ENCODE measurements at regions not wholly inside any gene's neighbourhood (a gene's known extent, or its start where the extent isn't known, plus 50 kb on each side); places are given as distances from the start of the nearest gene placed in this dataset.

DNA sequence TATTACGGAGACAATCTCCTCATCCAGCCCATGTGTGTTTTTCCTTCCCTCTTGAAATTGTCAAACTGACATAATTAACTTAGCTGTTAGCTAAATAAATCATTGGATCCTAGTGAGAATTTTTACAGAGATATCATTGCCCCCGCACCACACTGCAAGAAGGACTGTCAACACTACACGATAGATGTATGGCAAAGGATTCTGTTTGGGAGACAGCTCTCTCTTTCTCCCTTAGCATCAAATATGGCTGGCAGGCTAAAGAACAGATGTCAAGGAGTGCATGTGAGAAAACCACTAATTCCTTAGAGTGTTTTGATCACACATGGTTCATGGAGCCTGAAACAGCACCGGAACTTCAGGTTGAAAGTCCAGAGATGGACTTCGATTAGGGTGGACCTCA lies 136.8 kb downstream of the KCNA5 start:
- TF ChIP-seq, protein P1, sequence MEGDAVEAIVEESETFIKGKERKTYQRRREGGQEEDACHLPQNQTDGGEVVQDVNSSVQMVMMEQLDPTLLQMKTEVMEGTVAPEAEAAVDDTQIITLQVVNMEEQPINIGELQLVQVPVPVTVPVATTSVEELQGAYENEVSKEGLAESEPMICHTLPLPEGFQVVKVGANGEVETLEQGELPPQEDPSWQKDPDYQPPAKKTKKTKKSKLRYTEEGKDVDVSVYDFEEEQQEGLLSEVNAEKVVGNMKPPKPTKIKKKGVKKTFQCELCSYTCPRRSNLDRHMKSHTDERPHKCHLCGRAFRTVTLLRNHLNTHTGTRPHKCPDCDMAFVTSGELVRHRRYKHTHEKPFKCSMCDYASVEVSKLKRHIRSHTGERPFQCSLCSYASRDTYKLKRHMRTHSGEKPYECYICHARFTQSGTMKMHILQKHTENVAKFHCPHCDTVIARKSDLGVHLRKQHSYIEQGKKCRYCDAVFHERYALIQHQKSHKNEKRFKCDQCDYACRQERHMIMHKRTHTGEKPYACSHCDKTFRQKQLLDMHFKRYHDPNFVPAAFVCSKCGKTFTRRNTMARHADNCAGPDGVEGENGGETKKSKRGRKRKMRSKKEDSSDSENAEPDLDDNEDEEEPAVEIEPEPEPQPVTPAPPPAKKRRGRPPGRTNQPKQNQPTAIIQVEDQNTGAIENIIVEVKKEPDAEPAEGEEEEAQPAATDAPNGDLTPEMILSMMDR (IDR thresholded peaks at IDR 0.05), result no peak
- TF ChIP-seq POLR2A (IDR thresholded peaks at IDR 0.05), result no peak

Measured in testis (tissue), 2 donors.